H1 (cell line): ENCODE measurements at regions not wholly inside any gene's neighbourhood (a gene's known extent, or its start where the extent isn't known, plus 50 kb on each side); places are given as distances from the start of the nearest gene placed in this dataset.

Source experiments
- CTCF ChIA-PET: fragments of 300-600 bp; sonication (Branson Sonifier 250); formaldehyde crosslinking; loops from one replicate; lab custom pipeline; 2021; ENCODE audit not compliant: partially characterized antibody; lab: Charles Lee
- POLR2A ChIA-PET: fragments of 300-600 bp; sonication (Branson Sonifier 250); formaldehyde crosslinking; loops from one replicate; lab custom pipeline; 2021; ENCODE audit warnings: inconsistent platforms; ENCODE audit not compliant: partially characterized antibody; lab: Charles Lee
- DNase-seq, 2 experiments: peaks; one replicate each; pipeline versions ENCODE4 v3.0.0 to v3.0.0-alpha.2; 2010 to 2022; ENCODE audit warnings: low spot score in 2 of 2, low read depth in 1 of 2, mixed read lengths in 1 of 2
- FAIRE-seq: peaks from 2 replicates; lab custom pipeline; 2011; peaks lifted over from hg19 to GRCh38; lab: Jason Lieb, UNC
- H2AFZ ChIP-seq: 2 replicates; pipeline ENCODE4 v1.8.1; 2012; ENCODE audit warnings: low read length, inconsistent platforms
- H2AK5ac ChIP-seq: 2 replicates; pipeline ENCODE4 v1.6.1; 2013; ENCODE audit warnings: low read depth, low read length
- H2BK120ac ChIP-seq: replicated peaks from 2 replicates; pipeline ENCODE3; 2013; ENCODE audit warnings: low read depth, low read length, inconsistent platforms
- H2BK12ac ChIP-seq: 2 replicates; pipeline ENCODE4 v1.6.1; 2013; ENCODE audit warnings: low read depth, low read length
- H2BK15ac ChIP-seq: 2 replicates; pipeline ENCODE4 v1.6.1; 2013; ENCODE audit warnings: low read length
- H2BK20ac ChIP-seq: 2 replicates; pipeline ENCODE4 v1.6.1; 2013; ENCODE audit warnings: low read length
- H2BK5ac ChIP-seq: 2 replicates; pipeline ENCODE4 v1.6.1; 2013; ENCODE audit warnings: low read depth, low read length
- H3K14ac ChIP-seq: 2 replicates; pipeline ENCODE4 v1.6.1; 2013; ENCODE audit warnings: inconsistent platforms; ENCODE audit not compliant: insufficient read length
- H3K18ac ChIP-seq: 2 replicates; pipeline ENCODE4 v1.6.1; 2013; ENCODE audit warnings: low read length; ENCODE audit errors: extremely low read depth
- H3K23ac ChIP-seq: 2 replicates; pipeline ENCODE4 v1.6.1; 2013; ENCODE audit warnings: inconsistent platforms; ENCODE audit not compliant: insufficient read length
- H3K23me2 ChIP-seq: 2 replicates; pipeline ENCODE4 v1.6.1; 2013; ENCODE audit warnings: low read depth, low read length
- H3K27ac ChIP-seq: 2 replicates; pipeline ENCODE4 v1.6.1; 2011; ENCODE audit warnings: low read depth, low read length, inconsistent platforms
- H3K27me3 ChIP-seq, 4 experiments: replicated peaks in 1 of 4; 1 replicate in 1 of 4; 2 replicates in 3 of 4; pipeline versions ENCODE4 v1.6.1 to v1.8.1; 2011 to 2013; ENCODE audit warnings: low read length in 3 of 4, mild to moderate bottlenecking in 3 of 4, inconsistent platforms in 2 of 4, mixed read lengths in 2 of 4, moderate library complexity in 1 of 4; ENCODE audit not compliant: control insufficient read depth in 3 of 4, insufficient read depth in 3 of 4; ENCODE audit errors: extremely low read depth in 1 of 4
- H3K36me3 ChIP-seq, 4 experiments: 2 replicates each; pipeline versions ENCODE4 v1.6.1 to v1.8.1; 2011 to 2013; ENCODE audit warnings: mild to moderate bottlenecking in 4 of 4, low read length in 3 of 4, moderate library complexity in 2 of 4, control low read depth in 1 of 4, inconsistent platforms in 1 of 4; ENCODE audit not compliant: insufficient read depth in 4 of 4, control insufficient read depth in 2 of 4
- H3K4ac ChIP-seq: replicated peaks from 2 replicates; pipeline ENCODE3; 2013; ENCODE audit warnings: low read length, low read depth, mixed read lengths, inconsistent platforms; ENCODE audit not compliant: insufficient read length
- H3K4me1 ChIP-seq, 4 experiments: replicated peaks in 1 of 4; 1 replicate in 1 of 4; 2 replicates in 3 of 4; pipeline versions ENCODE4 v1.6.1 to v1.8.1; 2011 to 2013; ENCODE audit warnings: low read length in 3 of 4, inconsistent platforms in 2 of 4, mixed read lengths in 1 of 4; ENCODE audit not compliant: insufficient read depth in 4 of 4, control insufficient read depth in 3 of 4
- H3K4me2 ChIP-seq, 2 experiments: 2 replicates each; pipeline versions ENCODE4 v1.6.1 to v1.8.1; 2011 to 2013; ENCODE audit warnings: low read depth in 2 of 2, low read length in 2 of 2, control low read depth in 1 of 2, inconsistent platforms in 1 of 2, mild to moderate bottlenecking in 1 of 2; ENCODE audit not compliant: insufficient read depth in 1 of 2
- H3K4me3 ChIP-seq, 4 experiments: fragments of 200-600, 300-600 bp in 1 of 4; sonication (generic), shearing (Covaris generic), sonication (Bioruptor Twin) in 1 of 4; 2 replicates each; pipeline versions ENCODE4 v1.5.1 to v1.8.1; 2011 to 2016; ENCODE audit warnings: low read length in 4 of 4, low read depth in 3 of 4, control low read depth in 2 of 4, inconsistent platforms in 2 of 4, mild to moderate bottlenecking in 2 of 4, mixed read lengths in 1 of 4, moderate library complexity in 1 of 4; ENCODE audit not compliant: insufficient read depth in 2 of 4; ENCODE audit errors: extremely low read depth in 1 of 4
- H3K56ac ChIP-seq: replicated peaks from 2 replicates; pipeline ENCODE3; 2013; ENCODE audit warnings: low read depth, mild to moderate bottlenecking, mixed read lengths, low read length, inconsistent platforms; ENCODE audit not compliant: insufficient read length
- H3K79me1 ChIP-seq: 2 replicates; pipeline ENCODE4 v1.6.1; 2013; ENCODE audit warnings: low read depth, low read length, control low read depth
- H3K79me2 ChIP-seq, 2 experiments: 2 replicates each; pipeline versions ENCODE4 v1.6.1 to v1.8.1; 2012 to 2013; ENCODE audit warnings: low read length in 2 of 2, mild to moderate bottlenecking in 2 of 2, inconsistent platforms in 1 of 2; ENCODE audit not compliant: insufficient read depth in 2 of 2, control insufficient read depth in 1 of 2
- H3K9ac ChIP-seq, 4 experiments: replicated peaks in 1 of 4; 1 replicate in 1 of 4; 2 replicates in 3 of 4; pipeline versions ENCODE4 v1.6.1 to v1.8.1; 2011 to 2013; ENCODE audit warnings: low read depth in 3 of 4, low read length in 3 of 4, control low read depth in 2 of 4, mild to moderate bottlenecking in 2 of 4, moderate library complexity in 2 of 4, inconsistent platforms in 1 of 4; ENCODE audit errors: extremely low read depth in 1 of 4
- H3K9me3 ChIP-seq, 2 experiments: 2 replicates each; pipeline versions ENCODE4 v1.6.1 to v1.8.1; 2012 to 2013; ENCODE audit warnings: mild to moderate bottlenecking in 2 of 2, moderate library complexity in 2 of 2, control low read depth in 1 of 2, inconsistent platforms in 1 of 2, low read depth in 1 of 2, low read length in 1 of 2, mixed read lengths in 1 of 2; ENCODE audit not compliant: insufficient read depth in 2 of 2
- H4K20me1 ChIP-seq, 2 experiments: replicated peaks in 1 of 2; 2 replicates each; pipeline versions ENCODE3 to v1.8.1; 2011 to 2013; ENCODE audit warnings: inconsistent platforms in 2 of 2, low read length in 2 of 2, mild to moderate bottlenecking in 1 of 2; ENCODE audit not compliant: insufficient read depth in 2 of 2, control insufficient read depth in 1 of 2
- H4K5ac ChIP-seq: 2 replicates; pipeline ENCODE4 v1.6.1; 2013; ENCODE audit warnings: low read length, low read depth, mixed read lengths, inconsistent platforms; ENCODE audit not compliant: insufficient read length
- H4K8ac ChIP-seq: 2 replicates; pipeline ENCODE4 v1.8.0; 2013; ENCODE audit warnings: mild to moderate bottlenecking, moderate library complexity, low read length, inconsistent platforms; ENCODE audit not compliant: insufficient read depth; ENCODE audit errors: extremely low read depth
- H4K91ac ChIP-seq: replicated peaks from 2 replicates; pipeline ENCODE3; 2013; ENCODE audit warnings: low read length, mixed read lengths, inconsistent platforms; ENCODE audit not compliant: insufficient read length
- ATF2 ChIP-seq: IDR thresholded peaks from 2 replicates; pipeline ENCODE4 v1.6.1; 2012; ENCODE audit warnings: low read length, inconsistent platforms
- BACH1 ChIP-seq: IDR thresholded peaks from 2 replicates; pipeline ENCODE4 v1.6.1; 2012; ENCODE audit warnings: low read length, improper control_type of control experiment
- CEBPB ChIP-seq: IDR thresholded peaks from 2 replicates; pipeline ENCODE4 v1.6.1; 2012; ENCODE audit warnings: low read depth, low read length
- CREB1 ChIP-seq: IDR thresholded peaks from 2 replicates; pipeline ENCODE4 v1.6.1; 2012; ENCODE audit warnings: inconsistent platforms
- CTBP2 ChIP-seq: IDR thresholded peaks from 2 replicates; pipeline ENCODE4 v1.7.0; 2011; ENCODE audit warnings: borderline replicate concordance, mild to moderate bottlenecking, moderate library complexity, mixed read lengths, low read length; ENCODE audit not compliant: insufficient read depth, insufficient read length
- E2F6 ChIP-seq: IDR thresholded peaks from 2 replicates; pipeline ENCODE4 v1.6.1; 2012; ENCODE audit warnings: inconsistent platforms
- EZH2 ChIP-seq: fragments of 200-600 bp; sonication (generic); IDR thresholded peaks from 2 replicates; pipeline ENCODE4 v1.7.1; 2012; ENCODE audit warnings: low read depth, mild to moderate bottlenecking, moderate library complexity, low read length, inconsistent platforms; ENCODE audit not compliant: severe bottlenecking
- KDM1A ChIP-seq: fragments of 200-600, 300-600 bp; sonication (generic); IDR thresholded peaks from 2 replicates; pipeline ENCODE4 v1.7.1; 2016; ENCODE audit warnings: mild to moderate bottlenecking, low read length, borderline replicate concordance
- KDM4A ChIP-seq: IDR thresholded peaks from one replicate; pipeline ENCODE4 v1.7.1; 2012; ENCODE audit warnings: low read depth, mild to moderate bottlenecking, moderate library complexity, low read length, inconsistent platforms; ENCODE audit not compliant: severe bottlenecking
- SP2 ChIP-seq: IDR thresholded peaks from 2 replicates; pipeline ENCODE4 v1.6.1; 2012; ENCODE audit warnings: mild to moderate bottlenecking, low read length, inconsistent platforms
- SRF ChIP-seq: IDR thresholded peaks from 2 replicates; pipeline ENCODE4 v1.6.1; 2011; ENCODE audit warnings: mild to moderate bottlenecking, low read depth, low read length, moderate library complexity
- TEAD4 ChIP-seq: IDR thresholded peaks from 2 replicates; pipeline ENCODE4 v1.6.1; 2012; ENCODE audit warnings: low read depth, low read length, inconsistent platforms, mixed read lengths
- WGBS, 2 experiments: shearing (Covaris generic) in 1 of 2; methylation state at CpG; one replicate each; pipeline versions ENCODE4 v1.1.6 to v1.1.7; 2013 to 2015; ENCODE audit warnings: low lambda C conversion rate in 2 of 2, mixed read lengths in 2 of 2, inconsistent platforms in 1 of 2, low coverage in 1 of 2, missing lambda C conversion rate in 1 of 2; ENCODE audit not compliant: insufficient replicate concordance in 2 of 2, insufficient coverage in 1 of 2, insufficient read length in 1 of 2; ENCODE audit errors: extremely low coverage in 1 of 2, missing lambda C conversion rate in 1 of 2; 5-methylcytosine and 5-hydroxymethylcytosine counted together

- H3K56ac ChIP-seq, result no peak overlapping the region
- H3K4ac ChIP-seq, result no peak overlapping the region
- no peak overlapping the region for H2BK5ac ChIP-seq
- TF ChIP-seq CEBPB (no peak), BACH1 (no peak), KDM4A (no peak), SP2 (no peak), CREB1 (no peak), TEAD4 (no peak), E2F6 (no peak), ATF2 (no peak), EZH2 (no peak), CTBP2 (no peak), SRF (no peak), KDM1A (no peak)
- TF ChIP-seq, all 59 proteins: peak for 0
- Histone ChIP-seq H3K36me3 (no peaks in the 10 kb centered on the region), H3K79me2 (no peaks in the 10 kb centered on the region), H4K20me1 (no peaks in the 10 kb centered on the region), H2AK5ac (no peak overlapping the region), H3K4me3 (no peak overlapping the region), H3K4me1 (no peaks in the 10 kb centered on the region; a peak in 1 of 7 replicates), H3K18ac (no peak overlapping the region), H2BK120ac (no peak overlapping the region), H3K23ac (no peak overlapping the region), H2BK15ac (no peak overlapping the region), H2BK20ac (no peak overlapping the region), H3K23me2 (no peaks in the 10 kb centered on the region), H2BK12ac (no peak overlapping the region), H4K5ac (no peak overlapping the region), H3K4me2 (no peak overlapping the region), H3K14ac (no peak overlapping the region), H2AFZ (no peak overlapping the region), H4K91ac (no peak overlapping the region), H3K27me3 (no peaks in the 10 kb centered on the region), H3K9me3 (no peaks in the 10 kb centered on the region), H3K79me1 (no peaks in the 10 kb centered on the region), H4K8ac (no peak overlapping the region), H3K27ac (no peak overlapping the region), H3K9ac (no peak overlapping the region)
- POLR2A ChIA-PET, result no interaction called here
- DNase-seq (no peak), FAIRE-seq (no peak)
- CTCF ChIA-PET, result no interaction called here
- 90% methylated on average over 5 of the region's 5 CpGs; no CpG with 5 or more reads in 1 of the 2 experiments for WGBS, 2 experiments
These were observed 407.2 kb upstream of the CDH7 start for GRCh38 chr18:65343571-65343970.
